Cardiac septum (tissue), 1 donor: ENCODE measurements at regions not wholly inside any gene's neighbourhood (a gene's known extent, or its start where the extent isn't known, plus 50 kb on each side); places are given as distances from the start of the nearest gene placed in this dataset.

Source experiments
- DNase-seq: peaks from one replicate; pipeline ENCODE4 v3.0.0-alpha.2; 2020; ENCODE audit warnings: low spot score
- intact Hi-C: fragments of 100-400 bp; cut with DNase I; formaldehyde crosslinking; loops from one replicate; pipeline ENCODE4 v1.14.0; 2022
- donor health status: DM: no; HTN: no; CAD: no.

- intact Hi-C loops = no loop called here
- no peak for DNase-seq
These were observed 240.2 kb downstream of the SNX13 start for GRCh38 chr7:17700138-17700537.

GRCh38 chr7:17706275-17706674, 234.0 kb downstream of the SNX13 start:
- intact Hi-C loops = no loop called here
- DNase-seq = no peak

- no peak for DNase-seq
- intact Hi-C loops = no loop called here
These were observed 233.6 kb downstream of the SNX13 start for GRCh38 chr7:17706734-17707133.

- intact Hi-C loops = no loop called here
- no peak for DNase-seq
These were observed 231.2 kb downstream of the SNX13 start for GRCh38 chr7:17709127-17709526.

GRCh38 chr7:17709599-17709998, 230.7 kb downstream of the SNX13 start:
- DNase-seq = no peak
- intact Hi-C loops = no loop called here

- intact Hi-C loops = no loop called here
- DNase-seq = no peak
These were observed 230.0 kb downstream of the SNX13 start for GRCh38 chr7:17710312-17710711.

- no peak for DNase-seq
- intact Hi-C loops = no loop called here
These were observed 226.7 kb downstream of the SNX13 start for GRCh38 chr7:17713584-17713983.

- no peak for DNase-seq
- intact Hi-C loops = no loop called here
These were observed 223.5 kb downstream of the SNX13 start for GRCh38 chr7:17716816-17717215.

- no peak for DNase-seq
- intact Hi-C loops = no loop called here
These were observed 220.3 kb downstream of the SNX13 start for GRCh38 chr7:17719998-17720397.

GRCh38 chr7:17721736-17722285, 218.5 kb downstream of the SNX13 start:
- intact Hi-C loops = no loop called here
- DNase-seq = no peak

GRCh38 chr7:17722798-17723197, 217.5 kb downstream of the SNX13 start:
- no peak for DNase-seq
- intact Hi-C loops = no loop called here

- DNase-seq = no peak
- intact Hi-C loops = no loop called here
These were observed 214.5 kb downstream of the SNX13 start for GRCh38 chr7:17725821-17726220.

GRCh38 chr7:17732083-17732482, 208.2 kb downstream of the SNX13 start:
- intact Hi-C loops = no loop called here
- DNase-seq = no peak
